ENCODE measurements at regions not wholly inside any gene's neighbourhood (a gene's known extent, or its start where the extent isn't known, plus 50 kb on each side); places are given as distances from the start of the nearest gene placed in this dataset.

- Mint-ChIP-seq H3K9me3 (no peaks in the 10 kb centered on the region), H3K4me1 (peaks cover 33% of the 10 kb centered on the region), H3K27ac (peak overlapping the region; percentile 64 to 80 (median 72)), H3K27me3 (ENCODE audit: low read depth) (peaks cover 50% of the 10 kb centered on the region), H3K4me3 (peak overlapping the region in 1 of 3 experiments; percentile 5), H3K36me3 (ENCODE audit: low read depth) (no peaks in the 10 kb centered on the region)
- TF ChIP-seq, protein P1, sequence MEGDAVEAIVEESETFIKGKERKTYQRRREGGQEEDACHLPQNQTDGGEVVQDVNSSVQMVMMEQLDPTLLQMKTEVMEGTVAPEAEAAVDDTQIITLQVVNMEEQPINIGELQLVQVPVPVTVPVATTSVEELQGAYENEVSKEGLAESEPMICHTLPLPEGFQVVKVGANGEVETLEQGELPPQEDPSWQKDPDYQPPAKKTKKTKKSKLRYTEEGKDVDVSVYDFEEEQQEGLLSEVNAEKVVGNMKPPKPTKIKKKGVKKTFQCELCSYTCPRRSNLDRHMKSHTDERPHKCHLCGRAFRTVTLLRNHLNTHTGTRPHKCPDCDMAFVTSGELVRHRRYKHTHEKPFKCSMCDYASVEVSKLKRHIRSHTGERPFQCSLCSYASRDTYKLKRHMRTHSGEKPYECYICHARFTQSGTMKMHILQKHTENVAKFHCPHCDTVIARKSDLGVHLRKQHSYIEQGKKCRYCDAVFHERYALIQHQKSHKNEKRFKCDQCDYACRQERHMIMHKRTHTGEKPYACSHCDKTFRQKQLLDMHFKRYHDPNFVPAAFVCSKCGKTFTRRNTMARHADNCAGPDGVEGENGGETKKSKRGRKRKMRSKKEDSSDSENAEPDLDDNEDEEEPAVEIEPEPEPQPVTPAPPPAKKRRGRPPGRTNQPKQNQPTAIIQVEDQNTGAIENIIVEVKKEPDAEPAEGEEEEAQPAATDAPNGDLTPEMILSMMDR (IDR thresholded peaks at IDR 0.05; ENCODE audit: unreplicated experiment in 3 of 3), result no peak
Measured at GRCh38 chr22:48076008-48076407, 1313.6 kb downstream of the TBC1D22A start.

GRCh38 chr22:48075604-48076003 lies 1313.2 kb downstream of the TBC1D22A start:
- peaks cover 50% of the 10 kb centered on the region for H3K27me3 Mint-ChIP-seq (ENCODE audit: low read depth)
- no peaks in the 10 kb centered on the region for H3K9me3 Mint-ChIP-seq
- no peaks in the 10 kb centered on the region for H3K36me3 Mint-ChIP-seq (ENCODE audit: low read depth)
- no peak overlapping the region for H3K4me3 Mint-ChIP-seq
- H3K4me1 Mint-ChIP-seq, result peaks cover 33% of the 10 kb centered on the region
- TF ChIP-seq, protein P1 (IDR thresholded peaks at IDR 0.05; ENCODE audit: unreplicated experiment in 3 of 3), result no peak
- H3K27ac Mint-ChIP-seq, result peak overlapping the region; percentile 64 to 80 (median 72)

- TF ChIP-seq, protein P1 (IDR thresholded peaks at IDR 0.05; ENCODE audit: unreplicated experiment in 3 of 3), result no peak
- no peak overlapping the region for H3K4me3 Mint-ChIP-seq
- H3K27me3 Mint-ChIP-seq (ENCODE audit: low read depth), result peaks cover 37% of the 10 kb centered on the region
Measured at GRCh38 chr22:48072777-48073176, 1310.3 kb downstream of the TBC1D22A start.

DNA sequence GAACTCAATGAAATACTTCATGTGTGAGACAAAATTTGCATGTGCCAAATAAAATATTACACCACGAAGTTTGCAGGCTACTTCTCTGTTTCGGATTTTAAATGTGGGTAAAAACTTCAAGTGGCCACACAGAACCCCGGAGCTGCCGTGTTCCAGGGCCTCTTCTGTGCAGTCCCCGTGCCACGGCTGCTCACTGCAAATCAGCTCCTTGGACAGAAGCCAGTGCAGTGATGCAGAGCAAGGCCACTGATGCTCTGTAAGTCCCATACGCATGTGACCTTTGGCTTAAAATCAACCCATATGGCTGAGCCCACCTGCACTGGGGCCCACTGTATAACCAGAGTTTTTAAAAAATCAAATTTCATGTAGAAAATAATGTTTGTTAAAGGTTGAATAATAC lies 1309.4 kb downstream of the TBC1D22A start:
- no peak overlapping the region for H3K27ac Mint-ChIP-seq
- peaks cover 31% of the 10 kb centered on the region for H3K4me1 Mint-ChIP-seq
- H3K27me3 Mint-ChIP-seq (ENCODE audit: low read depth), result peaks cover 34% of the 10 kb centered on the region
- TF ChIP-seq, protein P1 (IDR thresholded peaks at IDR 0.05; ENCODE audit: unreplicated experiment in 3 of 3), result no peak
- no peaks in the 10 kb centered on the region for H3K9me3 Mint-ChIP-seq
- H3K36me3 Mint-ChIP-seq (ENCODE audit: low read depth), result no peaks in the 10 kb centered on the region
- H3K4me3 Mint-ChIP-seq, result no peak overlapping the region

More at GRCh38 chr22:48072777-48073176, 1310.3 kb downstream of the TBC1D22A start:
- Mint-ChIP-seq H3K36me3 (ENCODE audit: low read depth) (no peaks in the 10 kb centered on the region), H3K9me3 (no peaks in the 10 kb centered on the region), H3K4me1 (peaks cover 40% of the 10 kb centered on the region), H3K27ac (no peak overlapping the region)

DNA sequence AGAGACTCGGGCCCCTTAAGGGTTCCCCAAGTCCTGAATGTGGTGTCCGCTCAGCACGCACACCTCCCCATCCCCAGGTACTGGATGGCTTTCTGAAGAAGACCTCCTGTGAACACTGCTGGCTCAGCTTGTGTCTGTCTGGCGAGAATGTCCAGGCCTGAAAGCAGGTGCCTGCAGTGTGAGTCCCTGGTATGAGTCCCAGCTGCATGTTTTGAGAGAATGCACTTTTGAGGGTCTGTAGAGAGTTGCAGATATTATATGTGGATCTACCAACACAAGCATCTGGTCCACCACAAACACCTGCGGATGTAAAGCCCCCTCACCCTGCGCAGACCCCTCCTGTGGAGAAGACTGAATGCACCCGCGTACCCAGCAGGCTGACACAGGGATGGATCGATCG lies 1308.9 kb downstream of the TBC1D22A start:
- H3K27ac Mint-ChIP-seq, result no peak overlapping the region
- TF ChIP-seq, protein P1 (IDR thresholded peaks at IDR 0.05; ENCODE audit: unreplicated experiment in 3 of 3), result no peak
- peaks cover 35% of the 10 kb centered on the region for H3K27me3 Mint-ChIP-seq (ENCODE audit: low read depth)
- no peaks in the 10 kb centered on the region for H3K36me3 Mint-ChIP-seq (ENCODE audit: low read depth)
- H3K9me3 Mint-ChIP-seq, result no peaks in the 10 kb centered on the region
- H3K4me1 Mint-ChIP-seq, result peaks cover 26% of the 10 kb centered on the region
- no peak overlapping the region for H3K4me3 Mint-ChIP-seq

- H3K4me1 Mint-ChIP-seq, result peaks cover 21% of the 10 kb centered on the region
- H3K9me3 Mint-ChIP-seq, result no peaks in the 10 kb centered on the region
- H3K4me3 Mint-ChIP-seq, result no peak overlapping the region
- H3K27me3 Mint-ChIP-seq (ENCODE audit: low read depth), result peaks cover 32% of the 10 kb centered on the region
- H3K36me3 Mint-ChIP-seq (ENCODE audit: low read depth), result no peaks in the 10 kb centered on the region
- no peak overlapping the region for H3K27ac Mint-ChIP-seq
- TF ChIP-seq, protein P1 (IDR thresholded peaks at IDR 0.05; ENCODE audit: unreplicated experiment in 3 of 3), result no peak
Measured at GRCh38 chr22:48070760-48071159, 1308.3 kb downstream of the TBC1D22A start.

Data from nephron (organoid).